K562 (cell line): ENCODE measurements at regions not wholly inside any gene's neighbourhood (a gene's known extent, or its start where the extent isn't known, plus 50 kb on each side); places are given as distances from the start of the nearest gene placed in this dataset.
"Not testable (repeated sequence)": the region's sequence is repeated elsewhere in the genome, so short reads cannot be mapped to it uniquely, and the experiment has no call there.

Experiments
- ATAC-seq: fragments of 200-7000 bp; cut with Tn5 transposase; 3 replicates; pipeline ENCODE4 v1.9.1; 2020; ENCODE audit warnings: moderate library complexity
- BruUV-seq: library from RNA; stranded (reverse); fragments of 400-500 nt; replicated peaks from 2 replicates; lab custom pipeline; 2021; lab: Mats Ljungman, UMichigan
- CTCF ChIA-PET: fragments of 300-600 bp; formaldehyde crosslinking; extraction: SDS; loops from one replicate; lab custom pipeline; 2021; ENCODE audit warnings: low intra/inter-chr PET ratio; lab: Yijun Ruan, JAX
- POLR2A ChIA-PET: fragments of 300-600, 350-650 bp; sonication (Branson Sonifier 250); formaldehyde crosslinking; extraction: SDS; loops from one replicate; lab custom pipeline; 2021; ENCODE audit warnings: antibody characterized with exemption, inconsistent platforms; lab: Yijun Ruan, JAX
- DNase-seq, 4 experiments: peaks; one replicate each; pipeline versions ENCODE4 v3.0.0 to v3.0.0-alpha.2; 2011 to 2018; ENCODE audit warnings: low spot score in 3 of 4, mixed read lengths in 3 of 4; ENCODE audit errors: extremely low read depth in 1 of 4
- FAIRE-seq: peaks from 2 replicates; lab custom pipeline; 2011; peaks lifted over from hg19 to GRCh38; lab: Jason Lieb, UNC
- H2AFZ ChIP-seq: 2 replicates; pipeline ENCODE4 v1.6.0; 2011; ENCODE audit warnings: low read depth, low read length, control low read depth, inconsistent platforms
- H3K27ac ChIP-seq: fragments of 200-600 bp; 3 replicates; pipeline ENCODE4 v1.8.0; 2011; ENCODE audit warnings: low read depth, mild to moderate bottlenecking, control low read depth, inconsistent platforms, low read length, moderate library complexity, mixed read lengths; ENCODE audit errors: extremely low read depth
- H3K27me3 ChIP-seq, 2 experiments: fragments of 300-600 bp in 1 of 2; 2 replicates in 1 of 2; 3 replicates in 1 of 2; pipeline versions ENCODE4 v1.6.0 to v1.8.0; 2011; ENCODE audit warnings: inconsistent platforms in 2 of 2, low read length in 2 of 2, mild to moderate bottlenecking in 1 of 2, mixed read lengths in 1 of 2, moderate library complexity in 1 of 2; ENCODE audit not compliant: control insufficient read depth in 2 of 2, insufficient read depth in 2 of 2
- H3K36me3 ChIP-seq: fragments of 300-600 bp; 3 replicates; pipeline ENCODE4 v1.8.0; 2011; ENCODE audit warnings: mild to moderate bottlenecking, low read length, inconsistent platforms; ENCODE audit not compliant: control insufficient read depth, insufficient read depth
- H3K4me1 ChIP-seq, 2 experiments: fragments of 200-600 bp in 1 of 2; replicated peaks in 1 of 2; 2 replicates in 1 of 2; 3 replicates in 1 of 2; pipeline versions ENCODE4 v1.5.1 to v1.8.0; 2011; ENCODE audit warnings: inconsistent platforms in 2 of 2, low read length in 2 of 2, mild to moderate bottlenecking in 1 of 2, mixed read lengths in 1 of 2, moderate library complexity in 1 of 2; ENCODE audit not compliant: control insufficient read depth in 2 of 2, insufficient read depth in 2 of 2
- H3K4me2 ChIP-seq: 2 replicates; pipeline ENCODE4 v1.6.1; 2011; ENCODE audit warnings: low read length, control low read depth, inconsistent platforms, mixed read lengths; ENCODE audit not compliant: insufficient read depth
- H3K4me3 ChIP-seq: fragments of 200-600 bp; sonication (generic), shearing (Covaris generic); 2 replicates; pipeline ENCODE4 v1.5.1; 2016; ENCODE audit warnings: control low read depth, inconsistent platforms
- H3K79me2 ChIP-seq: fragments of 200-600 bp; 3 replicates; pipeline ENCODE4 v1.8.0; 2011; ENCODE audit warnings: low read length, inconsistent platforms; ENCODE audit not compliant: control insufficient read depth, insufficient read depth
- H3K9ac ChIP-seq, 2 experiments: 2 replicates each; pipeline versions ENCODE4 v1.6.0 to v1.6.1; 2011; ENCODE audit warnings: low read depth in 2 of 2, low read length in 2 of 2, control low read depth in 1 of 2, inconsistent platforms in 1 of 2, mild to moderate bottlenecking in 1 of 2, mixed read lengths in 1 of 2; ENCODE audit not compliant: insufficient read depth in 1 of 2
- H3K9me1 ChIP-seq: one replicate; pipeline ENCODE4 v1.6.0; 2011; ENCODE audit warnings: inconsistent platforms, mild to moderate bottlenecking, low read length, moderate library complexity; ENCODE audit not compliant: control insufficient read depth, insufficient read depth
- H3K9me3 ChIP-seq: replicated peaks from 2 replicates; pipeline ENCODE4 v1.5.1; 2011; ENCODE audit warnings: low read depth, low read length, inconsistent platforms; ENCODE audit not compliant: control insufficient read depth, insufficient read depth
- H4K20me1 ChIP-seq: replicated peaks from 2 replicates; pipeline ENCODE4 v1.6.1; 2011; ENCODE audit warnings: low read length, inconsistent platforms, mixed read lengths; ENCODE audit not compliant: control insufficient read depth, insufficient read depth
- CHAMP1 ChIP-seq: fragments of 450-650 bp; IDR thresholded peaks from 2 replicates; pipeline ENCODE4 v1.6.1; 2016; ENCODE audit warnings: mild to moderate bottlenecking
- ZNF347 ChIP-seq: fragments of 450-650 bp; formaldehyde crosslinking; IDR thresholded peaks from 2 replicates; pipeline ENCODE4 v1.4.0; 2020; ENCODE audit warnings: low read depth, mild to moderate bottlenecking, moderate library complexity
- ZNF512 ChIP-seq: IDR thresholded peaks from 2 replicates; pipeline ENCODE4 v1.6.1; 2016; ENCODE audit warnings: missing genetic modification characterization, missing compliant biosample characterization
- WGBS: fragments of 100-300 bp; shearing (Covaris generic); methylation state at CpG from one replicate; pipeline ENCODE4 v1.1.6; 2016; ENCODE audit warnings: low coverage, mixed read lengths; ENCODE audit not compliant: insufficient coverage; ENCODE audit errors: missing lambda C conversion rate; 5-methylcytosine and 5-hydroxymethylcytosine counted together
- in situ Hi-C: fragments of 300-500 bp; cut with MboI; formaldehyde crosslinking; loops from 4 replicates; pipeline ENCODE4 v1.15.0; 2018; ENCODE audit warnings: inconsistent platforms, mixed read lengths
- intact Hi-C: fragments of 100-400 bp; cut with micrococcal nuclease; formaldehyde crosslinking; loops from 2 replicates; pipeline ENCODE4 v1.14.2; 2022

DNA sequence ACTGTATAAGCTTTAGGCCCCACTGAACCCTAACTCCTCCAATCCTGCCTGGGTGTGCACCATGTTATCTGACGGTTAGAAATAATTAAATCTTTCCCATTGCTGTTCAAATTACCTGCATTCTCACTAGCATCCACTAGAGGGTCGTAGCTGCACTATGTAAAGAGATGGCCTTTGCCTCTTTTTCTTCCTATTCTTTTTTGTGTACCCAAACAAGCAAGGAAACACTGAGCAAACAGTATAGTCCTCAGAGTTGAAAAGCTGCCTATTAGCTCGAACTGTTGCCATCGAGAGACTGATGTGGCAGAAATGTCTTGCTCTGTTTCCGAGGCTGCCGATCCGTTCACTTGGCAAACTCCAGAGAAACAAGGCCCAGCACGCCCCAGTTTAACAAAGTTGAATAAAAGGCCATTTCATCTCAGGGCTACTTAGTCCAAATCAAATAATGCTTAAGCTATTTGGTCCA lies 163.8 kb upstream of the TRPM3 start (continued):
- TF ChIP-seq CHAMP1 (no peak), ZNF347 (CRISPR knock-in tag) (no peak)
- TF ChIP-seq, all 486 proteins: peak for 7

- CTCF ChIA-PET = interaction anchor here (0.7 kb wide), 1 partner anchor 692 kb away, joined by 3 read pairs; no protein-coding TSS in a partner anchor
- H2AFZ ChIP-seq, DNase-seq, H3K9me1 ChIP-seq, ATAC-seq, H3K9me3 ChIP-seq, H3K79me2 ChIP-seq, H3K36me3 ChIP-seq, FAIRE-seq, H4K20me1 ChIP-seq, POLR2A ChIA-PET, H3K4me1 ChIP-seq, H3K4me2 ChIP-seq, H3K4me3 ChIP-seq, BruUV-seq, H3K27me3 ChIP-seq, H3K27ac ChIP-seq, H3K9ac ChIP-seq: not testable (repeated sequence)
- intact Hi-C loops = loop anchor here (10.0 kb wide), 2 partner anchors 243 to 323 kb away; no protein-coding TSS in a partner anchor
- 0% methylated on average over 2 of the region's 2 CpGs for WGBS
- TF ChIP-seq ZNF512 (tag) = peak; percentile 57; the same call in 1 of the 2 replicates
- in situ Hi-C loops = loop anchor here (25.0 kb wide), 2 partner anchors 530 to 730 kb away; no protein-coding TSS in a partner anchor
These were observed 160.7 kb upstream of the TRPM3 start for GRCh38 chr9:71282116-71282515.
